Muscle of arm (tissue), 1 donor: ENCODE measurements at regions not wholly inside any gene's neighbourhood (a gene's known extent, or its start where the extent isn't known, plus 50 kb on each side); places are given as distances from the start of the nearest gene placed in this dataset.

ENCODE experiments used
- DNase-seq: peaks from one replicate; pipeline ENCODE4 v3.0.0-alpha.2; 2013

DNA sequence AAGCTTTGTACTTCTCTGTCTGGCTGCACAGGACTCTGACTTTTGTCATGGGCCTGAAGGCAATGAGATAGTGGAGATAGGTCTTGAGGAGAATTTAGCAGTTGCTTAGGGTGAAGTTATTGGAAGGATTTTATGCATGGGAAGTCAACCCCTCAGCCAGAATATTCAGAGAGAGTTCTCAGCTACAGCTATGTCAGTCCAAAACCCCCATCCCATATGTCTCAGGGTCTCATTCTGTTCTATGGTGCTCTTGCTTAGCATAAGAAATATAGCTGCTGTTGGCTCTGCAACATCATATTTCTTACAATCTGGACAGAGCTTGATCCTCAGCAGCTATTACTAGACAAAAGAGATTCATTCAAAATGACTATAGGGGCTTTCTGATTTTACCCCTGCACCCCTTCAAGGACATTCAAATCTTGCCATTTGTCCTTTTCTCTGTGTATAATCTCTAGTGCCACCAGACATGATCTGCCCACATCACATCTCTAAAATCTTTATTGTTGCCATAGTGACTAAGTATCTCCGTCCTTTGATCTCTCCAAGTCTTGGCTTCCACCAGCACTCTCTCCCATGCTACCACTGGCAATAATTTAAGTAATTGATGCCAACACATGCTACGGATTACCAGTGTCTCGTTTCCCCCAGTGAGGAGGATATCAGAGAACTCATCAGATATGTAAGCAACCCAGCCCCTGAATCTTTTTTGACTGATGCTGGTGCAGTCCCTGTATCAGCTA lies 327.1 kb upstream of the ISX start:
- no peak for DNase-seq

DNA sequence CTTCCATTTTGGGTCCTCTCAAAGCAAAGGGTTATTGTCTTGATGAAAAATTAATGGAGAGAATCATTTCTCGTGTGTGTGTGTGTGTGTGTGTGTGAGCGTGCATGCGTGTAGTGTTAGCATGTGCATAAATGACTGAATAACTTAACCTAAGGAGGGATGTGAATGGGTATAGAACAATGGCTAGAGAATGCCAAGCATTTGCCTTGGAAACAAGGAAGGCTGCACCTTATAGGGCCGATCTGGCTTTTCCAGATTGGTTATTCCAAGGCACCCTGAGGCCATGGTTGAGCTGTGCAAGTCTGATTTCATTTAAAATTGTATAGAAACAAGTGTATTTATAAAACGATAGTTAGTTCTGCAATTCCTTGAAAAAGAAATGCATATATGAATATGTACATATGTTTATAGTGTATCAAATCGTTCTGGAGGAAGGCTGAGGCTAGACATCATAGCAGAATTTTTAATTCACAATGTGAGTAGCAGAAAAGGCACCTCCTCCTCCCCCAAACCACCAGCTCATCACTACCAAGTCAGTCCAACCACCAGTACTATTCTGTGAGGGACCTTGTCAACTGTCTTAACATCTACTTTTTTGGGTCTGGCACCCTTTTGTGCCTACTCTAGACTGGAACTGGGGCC lies 322.7 kb upstream of the ISX start:
- no peak for DNase-seq

GRCh38 chr22:34760276-34761008 lies 305.5 kb upstream of the ISX start:
- no peak for DNase-seq

GRCh38 chr22:34761111-34761510 lies 304.8 kb upstream of the ISX start:
- DNase-seq: peak; percentile 8

- no peak for DNase-seq
These were observed 302.5 kb upstream of the ISX start for GRCh38 chr22:34763496-34763895.

DNA sequence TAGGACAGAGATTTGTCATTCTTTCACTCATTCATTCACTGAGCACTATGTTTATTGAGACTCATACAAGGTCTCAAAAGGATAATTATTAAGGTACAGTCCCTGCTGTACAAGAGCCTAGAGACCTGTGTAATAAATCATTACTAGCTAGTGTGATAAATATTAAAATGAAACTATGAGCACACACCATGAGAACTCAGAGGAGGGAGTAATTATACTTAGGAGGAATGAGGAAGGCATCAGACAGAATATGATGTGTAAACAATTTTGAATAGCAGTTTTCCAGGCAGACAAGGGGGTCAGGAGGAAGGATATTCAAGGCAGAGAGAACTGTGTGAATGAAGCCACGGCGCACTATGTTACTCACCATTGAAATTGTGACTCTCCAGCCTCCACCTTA lies 300.8 kb upstream of the ISX start:
- DNase-seq: no peak

DNA sequence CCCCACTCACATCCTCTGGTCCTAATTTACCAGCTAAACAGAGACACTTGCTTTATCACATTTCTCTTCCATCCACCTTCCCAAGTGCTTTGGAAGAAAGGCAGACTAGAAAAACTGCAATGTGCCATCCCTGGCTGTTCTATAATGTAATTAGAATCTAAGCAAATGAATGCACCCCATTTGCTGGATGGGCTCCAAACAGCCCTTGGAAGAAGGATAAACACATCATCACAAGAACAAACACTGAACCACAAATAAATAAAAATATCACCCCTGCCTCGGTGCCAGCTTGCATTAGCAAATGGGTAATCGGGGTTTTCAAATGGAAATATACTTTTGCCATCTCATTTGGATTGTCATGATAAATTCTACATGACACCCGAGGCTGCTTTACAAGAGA lies 296.6 kb upstream of the ISX start:
- DNase-seq: no peak

DNA sequence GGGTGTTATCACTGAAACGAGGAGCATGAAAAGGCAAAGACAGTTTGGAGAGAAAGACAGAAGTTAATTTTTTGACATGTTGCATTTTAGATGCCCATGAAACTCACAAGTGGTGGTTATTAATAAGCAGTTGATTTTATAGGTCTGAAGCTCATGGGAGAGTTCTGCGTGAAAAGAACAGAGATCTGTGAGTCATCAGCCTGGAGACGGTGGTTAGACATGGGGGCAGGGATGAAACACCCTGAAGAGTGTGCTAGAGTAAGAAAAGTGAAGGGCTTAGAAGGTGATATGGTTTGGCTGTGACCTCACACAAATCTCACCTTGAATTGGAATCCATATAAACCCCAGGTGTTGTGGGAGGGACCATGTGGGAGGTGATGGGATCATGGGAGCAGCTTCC lies 289.1 kb upstream of the ISX start:
- DNase-seq: no peak

DNA sequence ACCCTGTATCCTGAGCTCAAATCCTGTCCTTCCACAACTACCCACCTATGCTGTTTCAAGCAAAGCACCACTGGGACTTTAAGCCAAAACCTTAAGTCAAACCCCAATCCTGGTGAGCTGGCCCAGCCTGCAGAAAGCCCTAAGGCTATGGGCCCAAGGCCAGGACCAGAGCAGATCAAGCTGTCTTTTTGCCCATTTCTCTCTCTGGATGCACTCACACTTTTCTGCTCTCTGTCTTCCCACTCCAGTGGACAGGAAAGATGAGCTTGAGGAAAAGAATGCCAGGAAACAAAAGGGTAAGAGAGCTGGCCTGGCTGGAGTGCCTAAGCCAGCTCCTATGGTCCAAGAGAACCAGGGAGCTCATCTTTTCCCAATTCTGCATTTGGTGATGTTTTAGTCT lies 284.3 kb upstream of the ISX start:
- DNase-seq: no peak

DNA sequence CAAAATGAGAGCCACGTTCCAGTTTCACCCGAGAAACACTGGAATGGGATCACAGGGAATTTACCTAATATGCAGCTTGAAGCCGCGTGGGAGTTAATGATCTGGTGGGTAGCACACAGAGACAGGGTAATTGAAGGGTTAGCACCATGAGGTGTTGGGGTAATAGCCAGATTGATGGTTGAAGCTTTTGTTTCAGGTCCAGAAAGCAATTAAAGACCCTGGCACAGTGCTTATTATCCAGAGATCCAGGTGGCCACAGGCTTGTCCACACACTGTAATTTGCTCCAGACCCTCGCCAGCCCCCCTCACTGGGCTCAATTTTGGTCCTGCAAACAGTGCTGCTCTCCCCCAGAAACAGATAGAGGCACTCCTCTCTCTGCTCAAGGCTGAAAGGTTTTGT lies 282.5 kb upstream of the ISX start:
- no peak for DNase-seq

DNA sequence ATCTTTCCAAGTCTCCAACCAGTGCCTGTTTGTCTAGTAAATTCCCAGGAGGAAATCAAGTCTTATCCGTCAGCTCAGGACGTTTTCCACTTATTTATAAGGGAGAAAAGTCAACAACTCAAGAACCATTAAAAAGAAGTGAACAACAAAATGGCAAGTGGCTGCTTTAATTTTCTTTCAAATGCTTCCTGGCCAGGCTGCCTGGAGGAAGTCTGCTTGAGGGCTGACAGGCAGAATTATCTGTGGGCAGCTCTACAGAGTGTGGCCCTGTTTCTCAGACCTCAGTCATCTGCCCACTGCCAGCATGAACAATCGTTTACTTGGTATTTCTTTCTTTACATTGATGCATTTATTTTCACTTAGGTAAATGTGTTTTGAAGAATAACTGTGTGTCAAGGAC lies 281.9 kb upstream of the ISX start:
- DNase-seq: no peak

DNA sequence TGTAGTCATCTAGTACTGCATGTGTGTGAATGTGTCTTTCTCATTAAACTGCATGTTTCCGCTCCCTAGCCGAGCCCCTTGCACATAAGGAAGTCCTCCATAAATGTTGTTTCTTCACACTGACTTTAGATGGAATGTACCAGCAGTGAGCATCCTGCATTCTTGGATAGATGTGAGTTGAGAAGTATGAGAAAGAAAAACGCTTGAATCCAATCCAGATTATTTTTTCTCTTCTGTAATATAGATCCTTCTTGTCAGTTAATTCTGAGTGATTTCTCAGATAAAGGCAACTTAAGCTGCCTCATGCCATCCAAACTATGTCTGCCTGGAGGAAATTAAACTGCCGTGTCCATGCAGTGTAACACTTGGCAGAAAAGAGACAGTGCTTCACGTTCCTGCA lies 268.1 kb upstream of the ISX start:
- DNase-seq: no peak

DNA sequence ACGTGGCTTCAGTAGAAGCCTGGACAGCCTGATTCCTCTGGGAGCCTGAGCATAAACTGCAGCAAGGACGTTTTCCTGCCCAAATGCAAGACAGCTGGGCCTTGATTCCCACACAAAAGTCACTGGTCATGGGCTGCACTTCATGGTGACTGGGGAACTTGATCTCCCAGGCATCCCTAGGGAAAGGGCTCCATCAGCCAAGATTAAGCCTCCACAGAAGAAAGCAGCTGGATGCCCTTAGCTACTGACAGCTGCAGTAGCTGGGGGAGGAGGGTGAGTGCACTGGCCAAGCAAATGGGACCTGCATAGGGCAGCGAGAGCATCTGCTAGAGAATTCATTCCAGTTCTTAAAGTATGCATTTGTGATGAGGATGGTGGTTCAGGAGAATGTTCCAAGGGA lies 267.4 kb upstream of the ISX start:
- DNase-seq: peak; percentile 63

- DNase-seq: peak; percentile 80
These were observed 265.5 kb upstream of the ISX start for GRCh38 chr22:34800260-34800980.

GRCh38 chr22:34801221-34801620 lies 264.7 kb upstream of the ISX start:
- DNase-seq: no peak

DNA sequence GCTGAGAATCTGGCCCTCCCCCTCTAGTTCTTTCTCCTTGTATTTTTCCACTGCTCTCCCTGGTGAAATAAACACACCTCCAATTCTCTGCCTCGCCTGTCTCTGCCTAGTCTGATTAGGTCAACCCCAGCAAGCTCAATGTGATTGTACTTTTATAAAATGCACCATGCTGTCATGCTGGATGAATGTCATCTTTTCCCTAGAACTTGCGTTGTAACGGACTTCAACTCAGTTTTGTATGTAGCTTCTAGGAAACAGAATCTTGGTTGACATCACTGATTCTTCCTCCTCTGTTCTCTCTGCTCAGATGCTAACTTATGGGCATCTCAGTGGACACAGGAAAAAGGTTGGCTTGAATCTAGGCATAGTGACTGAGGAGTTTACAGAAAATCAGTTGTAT lies 261.9 kb upstream of the ISX start:
- DNase-seq: no peak

- no peak for DNase-seq
These were observed 261.4 kb upstream of the ISX start for GRCh38 chr22:34804604-34805003.

- DNase-seq: no peak
These were observed 260.2 kb upstream of the ISX start for GRCh38 chr22:34805771-34806170.

DNA sequence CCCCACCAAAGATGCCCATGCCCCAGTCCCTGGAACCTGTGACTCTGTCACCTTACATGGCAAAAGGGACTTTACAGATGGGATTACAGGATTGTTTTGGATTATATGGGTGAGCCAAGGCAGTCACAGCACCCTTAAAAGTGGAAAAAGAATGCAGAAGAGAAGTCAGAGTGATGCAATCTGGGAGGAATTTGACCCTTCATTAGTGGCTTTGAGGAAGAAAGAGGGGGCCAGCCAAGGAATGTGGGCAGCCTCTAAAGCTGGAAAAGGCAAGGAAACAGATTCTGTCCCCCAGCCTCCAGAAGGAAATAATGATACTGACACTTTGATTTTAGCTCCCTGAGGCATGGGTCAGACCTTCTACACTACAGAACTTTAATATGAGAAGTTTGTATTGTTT lies 257.3 kb upstream of the ISX start:
- no peak for DNase-seq

DNA sequence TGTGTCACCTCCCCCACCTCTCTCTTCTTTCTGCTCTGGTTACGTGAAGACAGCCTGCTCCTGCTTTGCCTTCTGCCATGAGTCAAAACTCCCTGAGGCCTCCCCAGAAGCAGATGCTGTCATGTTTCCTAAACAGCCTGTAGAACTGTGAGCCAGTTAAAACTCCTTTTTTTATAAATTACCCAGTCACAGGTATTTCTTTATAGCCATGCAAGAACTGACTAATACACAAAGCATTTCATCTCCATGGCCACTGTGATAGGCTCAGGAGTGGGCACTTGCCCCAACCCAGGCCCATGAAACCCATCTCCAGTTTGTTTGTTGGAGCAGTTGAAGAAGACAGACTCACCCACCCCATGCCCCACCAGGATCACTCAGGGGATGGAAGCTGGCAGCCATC lies 253.3 kb upstream of the ISX start:
- DNase-seq: no peak

DNA sequence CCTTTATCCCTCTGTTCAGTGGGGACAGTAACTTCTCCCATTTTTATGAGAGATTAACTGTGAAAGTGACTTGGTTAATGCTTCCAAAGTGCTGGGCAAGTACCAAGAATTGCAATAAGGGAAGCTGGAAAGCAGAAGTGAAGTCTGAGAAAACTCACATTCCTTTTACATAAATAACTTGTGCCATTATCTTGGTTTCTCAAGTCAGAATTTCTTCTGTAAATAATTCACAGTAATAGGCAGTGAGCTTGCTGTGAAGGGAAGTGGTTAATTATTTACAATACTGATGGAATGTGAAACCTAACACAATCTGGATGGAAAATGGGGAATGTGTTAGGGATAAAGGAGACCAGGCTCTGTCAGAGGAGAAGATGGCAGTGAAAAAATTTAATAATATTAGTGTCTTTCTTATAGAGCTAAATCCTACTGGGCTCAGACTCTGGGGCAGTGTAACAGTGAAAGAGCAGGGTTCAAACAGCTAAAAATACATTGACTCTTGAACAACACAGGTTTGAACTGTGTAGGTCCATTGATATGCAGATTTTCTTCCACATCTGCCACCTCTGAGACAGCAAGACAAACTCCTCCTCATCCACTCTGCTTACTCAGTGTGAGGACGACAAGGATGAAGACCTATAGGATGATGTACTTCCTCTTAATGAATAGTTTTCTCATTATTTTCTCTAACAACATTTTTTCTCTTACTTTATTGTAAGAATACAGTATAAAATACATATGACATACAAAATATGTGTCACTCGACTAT lies 251.5 kb upstream of the ISX start:
- DNase-seq: no peak

DNA sequence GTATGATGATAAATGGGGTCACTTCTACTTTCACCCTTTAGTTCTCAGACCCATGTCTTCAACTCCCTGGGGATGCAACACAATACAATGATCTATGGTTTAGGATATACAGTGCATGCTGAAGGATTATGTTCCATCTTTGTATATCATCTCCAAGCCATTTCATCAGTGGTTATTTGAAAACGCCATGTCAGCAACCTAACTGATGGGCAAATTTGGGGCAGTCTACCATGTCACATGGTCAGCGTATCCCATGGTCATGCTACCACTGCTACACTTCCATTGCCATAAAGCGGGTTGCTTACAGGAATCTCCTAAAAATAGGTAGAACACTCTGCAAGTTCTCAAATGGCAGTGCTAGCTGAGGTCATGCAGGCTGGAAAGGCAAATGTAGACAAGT lies 236.5 kb upstream of the ISX start:
- no peak for DNase-seq
